Ovary (tissue), 3 donors: ENCODE measurements at regions not wholly inside any gene's neighbourhood (a gene's known extent, or its start where the extent isn't known, plus 50 kb on each side); places are given as distances from the start of the nearest gene placed in this dataset.

Source experiments
- CTCF ChIP-seq, 3 donors: fragments of 450-650 bp in 2 of 3; fragments of 200-600 bp in 1 of 3; IDR thresholded peaks; one replicate each; pipeline versions ENCODE4 v1.5.1 to v1.8.0; 2016 to 2022; ENCODE audit warnings: antibody characterized with exemption in 3 of 3, mild to moderate bottlenecking in 1 of 3
- EP300 ChIP-seq: sonication (generic); formaldehyde crosslinking; IDR thresholded peaks from one replicate; pipeline ENCODE4 v1.6.1; 2017; ENCODE audit warnings: antibody characterized with exemption
- POLR2A ChIP-seq: fragments of 450-650 bp; IDR thresholded peaks from one replicate; pipeline ENCODE4 v1.6.1; 2017; ENCODE audit warnings: antibody characterized with exemption, mild to moderate bottlenecking, moderate library complexity
- donor health status: DM: no; HTN: no; CAD: no.

DNA sequence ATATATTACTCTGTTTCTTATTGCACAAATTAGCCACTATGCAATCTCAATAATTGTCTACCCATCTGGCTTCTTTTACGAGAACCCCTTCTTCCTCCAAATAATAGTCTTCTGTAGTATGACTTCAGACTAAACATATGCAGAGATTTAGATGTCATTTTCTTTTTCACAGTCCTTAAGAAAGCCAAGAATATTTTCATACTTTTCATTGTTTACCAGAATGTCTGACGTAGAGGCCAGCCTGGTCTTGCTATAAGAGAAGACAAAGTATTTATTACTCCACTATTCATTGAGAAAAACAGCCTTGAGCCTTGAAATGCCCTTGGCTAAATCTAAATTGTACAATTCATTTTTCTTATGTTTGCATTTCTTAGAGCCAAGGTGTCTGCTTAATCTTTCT lies 714.9 kb upstream of the CXADR start:
- TF ChIP-seq EP300 (no peak), CTCF (IDR thresholded peaks at IDR 0.05) (no peak), POLR2A (no peak)
